H9 (cell line): ENCODE measurements at regions not wholly inside any gene's neighbourhood (a gene's known extent, or its start where the extent isn't known, plus 50 kb on each side); places are given as distances from the start of the nearest gene placed in this dataset.

Source experiments
- DNase-seq: peaks from one replicate; pipeline ENCODE4 v3.0.0-alpha.2; 2017
- H2AFZ ChIP-seq: one replicate; pipeline ENCODE4 v1.6.1; 2013; ENCODE audit warnings: mild to moderate bottlenecking, low read length, control low read depth, moderate library complexity
- H2AK5ac ChIP-seq: 2 replicates; pipeline ENCODE4 v1.6.1; 2013; ENCODE audit warnings: low read length, control low read depth, mixed read lengths; ENCODE audit not compliant: insufficient read length
- H2BK120ac ChIP-seq: one replicate; pipeline ENCODE4 v1.6.1; 2013; ENCODE audit warnings: low read depth, mild to moderate bottlenecking, low read length, control low read depth, inconsistent platforms; ENCODE audit not compliant: poor library complexity, severe bottlenecking
- H2BK12ac ChIP-seq: 2 replicates; pipeline ENCODE4 v1.6.1; 2013; ENCODE audit warnings: low read length, control low read depth, mixed read lengths, low read depth; ENCODE audit not compliant: insufficient read length
- H2BK15ac ChIP-seq: 2 replicates; pipeline ENCODE4 v1.6.1; 2013; ENCODE audit warnings: low read depth, low read length, control low read depth
- H2BK20ac ChIP-seq: one replicate; pipeline ENCODE4 v1.6.1; 2013; ENCODE audit warnings: low read depth, mild to moderate bottlenecking, low read length, control low read depth, inconsistent platforms; ENCODE audit not compliant: poor library complexity, severe bottlenecking
- H2BK5ac ChIP-seq: 2 replicates; pipeline ENCODE4 v1.6.1; 2013; ENCODE audit warnings: low read length, control low read depth, mixed read lengths; ENCODE audit not compliant: insufficient read length
- H3K14ac ChIP-seq: 2 replicates; pipeline ENCODE4 v1.6.1; 2013; ENCODE audit warnings: low read length, control low read depth; ENCODE audit not compliant: insufficient read depth
- H3K18ac ChIP-seq: 2 replicates; pipeline ENCODE4 v1.6.1; 2013; ENCODE audit warnings: low read depth, mild to moderate bottlenecking, mixed read lengths, low read length, control low read depth; ENCODE audit not compliant: insufficient read length
- H3K23ac ChIP-seq: 2 replicates; pipeline ENCODE4 v1.6.1; 2013; ENCODE audit warnings: low read length, control low read depth, mixed read lengths, low read depth; ENCODE audit not compliant: insufficient read length
- H3K23me2 ChIP-seq: 2 replicates; pipeline ENCODE4 v1.6.1; 2013; ENCODE audit warnings: low read depth, mild to moderate bottlenecking, mixed read lengths, low read length, control low read depth; ENCODE audit not compliant: insufficient read length, poor library complexity, severe bottlenecking
- H3K27ac ChIP-seq: 2 replicates; pipeline ENCODE4 v1.5.1; 2013; ENCODE audit warnings: low read length, control low read depth, mixed read lengths, low read depth; ENCODE audit not compliant: insufficient read length
- H3K27me3 ChIP-seq: 2 replicates; pipeline ENCODE4 v1.6.1; 2013; ENCODE audit warnings: low read length, control low read depth, inconsistent platforms; ENCODE audit not compliant: insufficient read depth
- H3K4ac ChIP-seq: 2 replicates; pipeline ENCODE4 v1.6.1; 2013; ENCODE audit warnings: low read depth, mild to moderate bottlenecking, control low read depth, inconsistent platforms, low read length, moderate library complexity
- H3K4me1 ChIP-seq: 2 replicates; pipeline ENCODE4 v1.6.1; 2013; ENCODE audit warnings: low read length, control low read depth, inconsistent platforms; ENCODE audit not compliant: insufficient read depth
- H3K4me2 ChIP-seq: 2 replicates; pipeline ENCODE4 v1.6.1; 2013; ENCODE audit warnings: low read length, control low read depth, mixed read lengths; ENCODE audit not compliant: insufficient read length, insufficient read depth
- H3K56ac ChIP-seq: 2 replicates; pipeline ENCODE4 v1.6.1; 2013; ENCODE audit warnings: low read depth, mild to moderate bottlenecking, mixed read lengths, low read length, control low read depth; ENCODE audit not compliant: insufficient read length
- H3K79me1 ChIP-seq: 2 replicates; pipeline ENCODE4 v1.6.1; 2013; ENCODE audit warnings: low read depth, mild to moderate bottlenecking, moderate library complexity, low read length, control low read depth, inconsistent platforms; ENCODE audit not compliant: insufficient read depth, poor library complexity, severe bottlenecking
- H3K79me2 ChIP-seq: 2 replicates; pipeline ENCODE4 v1.6.1; 2013; ENCODE audit warnings: low read length, control low read depth, inconsistent platforms; ENCODE audit not compliant: insufficient read depth
- H3K9ac ChIP-seq: 2 replicates; pipeline ENCODE4 v1.6.1; 2013; ENCODE audit warnings: low read length, control low read depth, mixed read lengths; ENCODE audit not compliant: insufficient read length; ENCODE audit errors: extremely low read depth
- H3K9me3 ChIP-seq: one replicate; pipeline ENCODE4 v1.6.1; 2013; ENCODE audit warnings: low read depth, low read length, inconsistent platforms; ENCODE audit not compliant: control insufficient read depth
- H3T11ph ChIP-seq: one replicate; pipeline ENCODE4 v1.6.1; 2013; ENCODE audit warnings: mild to moderate bottlenecking, low read length, control low read depth, inconsistent platforms
- H4K20me1 ChIP-seq: one replicate; pipeline ENCODE4 v1.6.1; 2013; ENCODE audit not compliant: control insufficient read depth, insufficient read length, insufficient read depth
- H4K5ac ChIP-seq: 2 replicates; pipeline ENCODE4 v1.6.1; 2013; ENCODE audit warnings: low read depth, mild to moderate bottlenecking, mixed read lengths, low read length, control low read depth; ENCODE audit not compliant: insufficient read length
- H4K8ac ChIP-seq: replicated peaks from 2 replicates; pipeline ENCODE4 v1.6.1; 2013; ENCODE audit warnings: low read length, control low read depth, mixed read lengths, low read depth; ENCODE audit not compliant: insufficient read length
- H4K91ac ChIP-seq: 2 replicates; pipeline ENCODE4 v1.6.1; 2013; ENCODE audit warnings: low read depth, mild to moderate bottlenecking, moderate library complexity, mixed read lengths, low read length, control low read depth; ENCODE audit not compliant: insufficient read length
- H3K27ac Mint-ChIP-seq, 3 experiments: 2 replicates in 2 of 3; 3 replicates in 1 of 3; pipeline ENCODE4 v1.8.0; 2020 to 2021; ENCODE audit warnings: mixed read lengths in 3 of 3, mild to moderate bottlenecking in 1 of 3, moderate library complexity in 1 of 3
- H3K27me3 Mint-ChIP-seq: 2 replicates; pipeline ENCODE4 v1.8.0; 2021; ENCODE audit warnings: low read depth, mild to moderate bottlenecking, moderate library complexity, mixed read lengths
- H3K36me3 Mint-ChIP-seq, 3 experiments: 2 replicates in 2 of 3; 3 replicates in 1 of 3; pipeline ENCODE4 v1.8.0; 2020 to 2021; ENCODE audit warnings: low read depth in 3 of 3, mixed read lengths in 3 of 3; ENCODE audit not compliant: insufficient read depth in 1 of 3
- H3K4me1 Mint-ChIP-seq, 2 experiments: 2 replicates each; pipeline ENCODE4 v1.8.0; 2020; ENCODE audit warnings: mixed read lengths in 2 of 2
- H3K4me3 Mint-ChIP-seq, 2 experiments: 2 replicates in 1 of 2; 3 replicates in 1 of 2; pipeline ENCODE4 v1.8.0; 2020 to 2021; ENCODE audit warnings: mild to moderate bottlenecking in 2 of 2, mixed read lengths in 2 of 2, moderate library complexity in 1 of 2
- H3K9me3 Mint-ChIP-seq, 2 experiments: 2 replicates in 1 of 2; 3 replicates in 1 of 2; pipeline ENCODE4 v1.8.0; 2020; ENCODE audit warnings: mild to moderate bottlenecking in 2 of 2, mixed read lengths in 2 of 2, moderate library complexity in 1 of 2
- CTCF ChIP-seq: fragments of 200-600 bp; sonication (generic); conservative IDR thresholded peaks from 3 replicates; pipeline ENCODE4 v1.8.0; 2021; ENCODE audit warnings: antibody characterized with exemption, mild to moderate bottlenecking
- WGBS: extraction: QIAGEN DNeasy Blood & Tissue Kit; methylation state at CpG from one replicate; pipeline ENCODE4 v1.1.7; 2013; ENCODE audit warnings: missing lambda C conversion rate, low lambda C conversion rate, mixed read lengths; ENCODE audit not compliant: insufficient read length; ENCODE audit errors: extremely low coverage; 5-methylcytosine and 5-hydroxymethylcytosine counted together

GRCh38 chr13:74661851-74662250 lies 527.6 kb upstream of the KLF12 start:
- Histone ChIP-seq H4K20me1 (no peaks in the 10 kb centered on the region), H2BK5ac (no peak overlapping the region), H3K23me2 (no peaks in the 10 kb centered on the region), H3K23ac (no peak overlapping the region), H3K79me1 (no peaks in the 10 kb centered on the region), H2BK120ac (no peak overlapping the region), H2AK5ac (no peak overlapping the region), H3K9me3 (no peaks in the 10 kb centered on the region), H3K4me2 (no peak overlapping the region), H3K4ac (no peak overlapping the region), H3T11ph (no peak overlapping the region), H2BK12ac (no peak overlapping the region), H3K4me1 (no peaks in the 10 kb centered on the region), H2BK15ac (no peak overlapping the region), H3K56ac (no peak overlapping the region), H4K91ac (no peak overlapping the region), H3K27me3 (no peaks in the 10 kb centered on the region), H2AFZ (no peak overlapping the region), H3K14ac (no peak overlapping the region), H2BK20ac (no peak overlapping the region), H4K5ac (no peak overlapping the region), H3K27ac (no peak overlapping the region), H3K79me2 (no peaks in the 10 kb centered on the region), H4K8ac (no peak overlapping the region), H3K18ac (no peak overlapping the region), H3K9ac (no peak overlapping the region)
- Mint-ChIP-seq H3K27me3 (no peaks in the 10 kb centered on the region), H3K4me3 (no peak overlapping the region), H3K27ac (no peak overlapping the region), H3K9me3 (no peaks in the 10 kb centered on the region; a peak in 1 of 5 replicates), H3K4me1 (peaks cover 6 to 7% of the 10 kb centered on the region in 2 experiments; a peak in 3 of 4 replicates), H3K36me3 (no peaks in the 10 kb centered on the region)
- no peak for DNase-seq
- no CpG with 5 or more reads among the region's 2 CpGs for WGBS
- TF ChIP-seq CTCF: no peak
